ENCODE measurements at regions not wholly inside any gene's neighbourhood (a gene's known extent, or its start where the extent isn't known, plus 50 kb on each side); places are given as distances from the start of the nearest gene placed in this dataset.

DNA sequence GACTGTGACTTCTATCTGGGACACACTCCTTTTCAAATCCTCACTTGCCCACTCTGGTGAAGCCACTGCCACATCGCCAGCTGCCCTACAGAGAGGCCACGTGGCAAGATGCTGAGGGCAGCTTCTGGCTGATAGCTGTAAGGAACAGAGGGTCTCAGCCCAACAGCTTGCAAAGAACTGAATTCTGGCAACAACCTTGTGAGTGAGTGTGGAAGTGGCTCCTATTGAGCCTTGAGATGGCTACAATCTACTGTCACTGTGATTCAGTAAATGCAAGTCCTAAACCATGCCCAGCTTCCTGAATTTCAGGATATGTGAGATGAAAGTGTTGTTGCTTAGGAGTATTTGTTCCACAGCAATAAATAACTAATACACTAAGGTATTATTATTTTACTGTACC, 314.3 kb upstream of the TMTC4 start:
- no peak for TF ChIP-seq SMAD1 (IDR thresholded peaks at IDR 0.05; ENCODE audit: low read depth, low read length, partially characterized antibody)
- TF ChIP-seq, protein P1, sequence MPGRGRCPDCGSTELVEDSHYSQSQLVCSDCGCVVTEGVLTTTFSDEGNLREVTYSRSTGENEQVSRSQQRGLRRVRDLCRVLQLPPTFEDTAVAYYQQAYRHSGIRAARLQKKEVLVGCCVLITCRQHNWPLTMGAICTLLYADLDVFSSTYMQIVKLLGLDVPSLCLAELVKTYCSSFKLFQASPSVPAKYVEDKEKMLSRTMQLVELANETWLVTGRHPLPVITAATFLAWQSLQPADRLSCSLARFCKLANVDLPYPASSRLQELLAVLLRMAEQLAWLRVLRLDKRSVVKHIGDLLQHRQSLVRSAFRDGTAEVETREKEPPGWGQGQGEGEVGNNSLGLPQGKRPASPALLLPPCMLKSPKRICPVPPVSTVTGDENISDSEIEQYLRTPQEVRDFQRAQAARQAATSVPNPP (IDR thresholded peaks at IDR 0.05; ENCODE audit: borderline replicate concordance, insufficient read depth, insufficient read length), result no peak
- no peak for TF ChIP-seq SMARCC2 (IDR thresholded peaks at IDR 0.05; ENCODE audit: low read depth)
- TF ChIP-seq, protein P2, sequence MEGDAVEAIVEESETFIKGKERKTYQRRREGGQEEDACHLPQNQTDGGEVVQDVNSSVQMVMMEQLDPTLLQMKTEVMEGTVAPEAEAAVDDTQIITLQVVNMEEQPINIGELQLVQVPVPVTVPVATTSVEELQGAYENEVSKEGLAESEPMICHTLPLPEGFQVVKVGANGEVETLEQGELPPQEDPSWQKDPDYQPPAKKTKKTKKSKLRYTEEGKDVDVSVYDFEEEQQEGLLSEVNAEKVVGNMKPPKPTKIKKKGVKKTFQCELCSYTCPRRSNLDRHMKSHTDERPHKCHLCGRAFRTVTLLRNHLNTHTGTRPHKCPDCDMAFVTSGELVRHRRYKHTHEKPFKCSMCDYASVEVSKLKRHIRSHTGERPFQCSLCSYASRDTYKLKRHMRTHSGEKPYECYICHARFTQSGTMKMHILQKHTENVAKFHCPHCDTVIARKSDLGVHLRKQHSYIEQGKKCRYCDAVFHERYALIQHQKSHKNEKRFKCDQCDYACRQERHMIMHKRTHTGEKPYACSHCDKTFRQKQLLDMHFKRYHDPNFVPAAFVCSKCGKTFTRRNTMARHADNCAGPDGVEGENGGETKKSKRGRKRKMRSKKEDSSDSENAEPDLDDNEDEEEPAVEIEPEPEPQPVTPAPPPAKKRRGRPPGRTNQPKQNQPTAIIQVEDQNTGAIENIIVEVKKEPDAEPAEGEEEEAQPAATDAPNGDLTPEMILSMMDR (IDR thresholded peaks at IDR 0.05 in 2 of 3, conservative IDR thresholded peaks at IDR 0.05 in 1 of 3; ENCODE audit: insufficient read depth in 2 of 3, low read depth in 1 of 3, low read length in 3 of 3), result no peak
- TF ChIP-seq, protein P3, sequence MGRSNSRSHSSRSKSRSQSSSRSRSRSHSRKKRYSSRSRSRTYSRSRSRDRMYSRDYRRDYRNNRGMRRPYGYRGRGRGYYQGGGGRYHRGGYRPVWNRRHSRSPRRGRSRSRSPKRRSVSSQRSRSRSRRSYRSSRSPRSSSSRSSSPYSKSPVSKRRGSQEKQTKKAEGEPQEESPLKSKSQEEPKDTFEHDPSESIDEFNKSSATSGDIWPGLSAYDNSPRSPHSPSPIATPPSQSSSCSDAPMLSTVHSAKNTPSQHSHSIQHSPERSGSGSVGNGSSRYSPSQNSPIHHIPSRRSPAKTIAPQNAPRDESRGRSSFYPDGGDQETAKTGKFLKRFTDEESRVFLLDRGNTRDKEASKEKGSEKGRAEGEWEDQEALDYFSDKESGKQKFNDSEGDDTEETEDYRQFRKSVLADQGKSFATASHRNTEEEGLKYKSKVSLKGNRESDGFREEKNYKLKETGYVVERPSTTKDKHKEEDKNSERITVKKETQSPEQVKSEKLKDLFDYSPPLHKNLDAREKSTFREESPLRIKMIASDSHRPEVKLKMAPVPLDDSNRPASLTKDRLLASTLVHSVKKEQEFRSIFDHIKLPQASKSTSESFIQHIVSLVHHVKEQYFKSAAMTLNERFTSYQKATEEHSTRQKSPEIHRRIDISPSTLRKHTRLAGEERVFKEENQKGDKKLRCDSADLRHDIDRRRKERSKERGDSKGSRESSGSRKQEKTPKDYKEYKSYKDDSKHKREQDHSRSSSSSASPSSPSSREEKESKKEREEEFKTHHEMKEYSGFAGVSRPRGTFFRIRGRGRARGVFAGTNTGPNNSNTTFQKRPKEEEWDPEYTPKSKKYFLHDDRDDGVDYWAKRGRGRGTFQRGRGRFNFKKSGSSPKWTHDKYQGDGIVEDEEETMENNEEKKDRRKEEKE (IDR thresholded peaks at IDR 0.05; ENCODE audit: borderline replicate concordance in 1 of 2, control insufficient read depth in 1 of 2, low read depth in 2 of 2, low read length in 1 of 2), result no peak
- no peak for TF ChIP-seq ZNF140 (CRISPR knock-in tag; IDR thresholded peaks at IDR 0.05)
- no peak for TF ChIP-seq SIN3B (IDR thresholded peaks at IDR 0.05; ENCODE audit: low read depth)
- no peak for TF ChIP-seq DPF2 (IDR thresholded peaks at IDR 0.05)
- no peak for TF ChIP-seq YY1 (IDR thresholded peaks at IDR 0.05; ENCODE audit: borderline replicate concordance in 1 of 3, control insufficient read depth in 1 of 3, extremely low read depth in 1 of 3, insufficient read depth in 3 of 3, insufficient read length in 1 of 3, insufficient replicate concordance in 2 of 3, low read depth in 1 of 3, low read length in 2 of 3)
- TF ChIP-seq, protein P4, sequence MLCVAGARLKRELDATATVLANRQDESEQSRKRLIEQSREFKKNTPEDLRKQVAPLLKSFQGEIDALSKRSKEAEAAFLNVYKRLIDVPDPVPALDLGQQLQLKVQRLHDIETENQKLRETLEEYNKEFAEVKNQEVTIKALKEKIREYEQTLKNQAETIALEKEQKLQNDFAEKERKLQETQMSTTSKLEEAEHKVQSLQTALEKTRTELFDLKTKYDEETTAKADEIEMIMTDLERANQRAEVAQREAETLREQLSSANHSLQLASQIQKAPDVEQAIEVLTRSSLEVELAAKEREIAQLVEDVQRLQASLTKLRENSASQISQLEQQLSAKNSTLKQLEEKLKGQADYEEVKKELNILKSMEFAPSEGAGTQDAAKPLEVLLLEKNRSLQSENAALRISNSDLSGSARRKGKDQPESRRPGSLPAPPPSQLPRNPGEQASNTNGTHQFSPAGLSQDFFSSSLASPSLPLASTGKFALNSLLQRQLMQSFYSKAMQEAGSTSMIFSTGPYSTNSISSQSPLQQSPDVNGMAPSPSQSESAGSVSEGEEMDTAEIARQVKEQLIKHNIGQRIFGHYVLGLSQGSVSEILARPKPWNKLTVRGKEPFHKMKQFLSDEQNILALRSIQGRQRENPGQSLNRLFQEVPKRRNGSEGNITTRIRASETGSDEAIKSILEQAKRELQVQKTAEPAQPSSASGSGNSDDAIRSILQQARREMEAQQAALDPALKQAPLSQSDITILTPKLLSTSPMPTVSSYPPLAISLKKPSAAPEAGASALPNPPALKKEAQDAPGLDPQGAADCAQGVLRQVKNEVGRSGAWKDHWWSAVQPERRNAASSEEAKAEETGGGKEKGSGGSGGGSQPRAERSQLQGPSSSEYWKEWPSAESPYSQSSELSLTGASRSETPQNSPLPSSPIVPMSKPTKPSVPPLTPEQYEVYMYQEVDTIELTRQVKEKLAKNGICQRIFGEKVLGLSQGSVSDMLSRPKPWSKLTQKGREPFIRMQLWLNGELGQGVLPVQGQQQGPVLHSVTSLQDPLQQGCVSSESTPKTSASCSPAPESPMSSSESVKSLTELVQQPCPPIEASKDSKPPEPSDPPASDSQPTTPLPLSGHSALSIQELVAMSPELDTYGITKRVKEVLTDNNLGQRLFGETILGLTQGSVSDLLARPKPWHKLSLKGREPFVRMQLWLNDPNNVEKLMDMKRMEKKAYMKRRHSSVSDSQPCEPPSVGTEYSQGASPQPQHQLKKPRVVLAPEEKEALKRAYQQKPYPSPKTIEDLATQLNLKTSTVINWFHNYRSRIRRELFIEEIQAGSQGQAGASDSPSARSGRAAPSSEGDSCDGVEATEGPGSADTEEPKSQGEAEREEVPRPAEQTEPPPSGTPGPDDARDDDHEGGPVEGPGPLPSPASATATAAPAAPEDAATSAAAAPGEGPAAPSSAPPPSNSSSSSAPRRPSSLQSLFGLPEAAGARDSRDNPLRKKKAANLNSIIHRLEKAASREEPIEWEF (CRISPR knock-in tag; IDR thresholded peaks at IDR 0.05), result no peak
- no peak for TF ChIP-seq ZNF561 (CRISPR knock-in tag; conservative IDR thresholded peaks at IDR 0.05)
- TF ChIP-seq MAZ (CRISPR knock-in tag; conservative IDR thresholded peaks at IDR 0.05 in 1 of 2, IDR thresholded peaks at IDR 0.05 in 1 of 2), result no peak
- no peak for TF ChIP-seq TBP (optimal IDR thresholded peaks at IDR 0.05; ENCODE audit: low read depth, low read length)
- no peak for TF ChIP-seq EZH2 (IDR thresholded peaks at IDR 0.05; ENCODE audit: borderline replicate concordance, low read depth, low read length)
